Duodenal mucosa (tissue), 2 donors: ENCODE measurements at regions not wholly inside any gene's neighbourhood (a gene's known extent, or its start where the extent isn't known, plus 50 kb on each side); places are given as distances from the start of the nearest gene placed in this dataset.
"Not testable (repeated sequence)": the region's sequence is repeated elsewhere in the genome, so short reads cannot be mapped to it uniquely, and the experiment has no call there.

Experiments
- H3K27ac ChIP-seq: one replicate; pipeline ENCODE4 v1.7.0; 2013; ENCODE audit warnings: low read depth, low read length
- H3K27me3 ChIP-seq, 2 donors: one replicate each; pipeline ENCODE4 v1.7.0; 2013; ENCODE audit warnings: low read length in 2 of 2, control low read depth in 1 of 2; ENCODE audit not compliant: insufficient read depth in 2 of 2, control insufficient read depth in 1 of 2
- H3K36me3 ChIP-seq, 2 donors: one replicate each; pipeline ENCODE4 v1.7.0; 2013; ENCODE audit warnings: low read length in 2 of 2, control low read depth in 1 of 2; ENCODE audit not compliant: insufficient read depth in 2 of 2, control insufficient read depth in 1 of 2
- H3K4me1 ChIP-seq, 2 donors: one replicate each; pipeline ENCODE4 v1.7.0; 2013; ENCODE audit warnings: low read length in 2 of 2, control low read depth in 1 of 2; ENCODE audit not compliant: insufficient read depth in 2 of 2, control insufficient read depth in 1 of 2
- H3K4me3 ChIP-seq, 2 donors: one replicate each; pipeline ENCODE4 v1.7.0; 2013; ENCODE audit warnings: low read length in 2 of 2, low read depth in 1 of 2
- H3K9ac ChIP-seq, 2 donors: one replicate each; pipeline ENCODE4 v1.7.0; 2013; ENCODE audit warnings: low read length in 2 of 2, low read depth in 1 of 2
- H3K9me3 ChIP-seq, 2 donors: one replicate each; pipeline ENCODE4 v1.7.0; 2013; ENCODE audit warnings: low read length in 2 of 2, control low read depth in 1 of 2; ENCODE audit not compliant: control insufficient read depth in 1 of 2

DNA sequence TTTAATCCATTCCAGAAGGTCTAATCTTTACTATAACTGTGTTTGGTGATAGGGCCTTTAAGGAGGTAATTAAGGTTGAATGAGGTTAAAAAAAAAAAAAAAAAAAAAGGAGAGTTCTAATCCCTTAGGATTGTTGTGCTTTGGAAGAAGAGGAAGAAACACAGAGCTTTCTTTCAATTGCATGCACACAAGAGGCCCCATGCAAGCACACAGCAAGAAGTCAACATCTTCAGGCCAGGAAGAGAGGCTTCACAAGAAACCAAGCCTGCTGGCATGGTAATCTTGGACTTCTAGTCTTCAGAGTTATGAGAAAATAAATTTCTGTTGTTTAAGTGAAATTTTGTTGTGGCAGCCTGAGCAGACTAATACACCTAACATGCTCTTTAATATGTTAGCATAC is 118.6 kb downstream of the NAA11 start:
- H3K4me1 ChIP-seq, result no peaks in the 10 kb centered on the region
- no peak overlapping the region for H3K27ac ChIP-seq
- H3K9ac ChIP-seq, result no peak overlapping the region

DNA sequence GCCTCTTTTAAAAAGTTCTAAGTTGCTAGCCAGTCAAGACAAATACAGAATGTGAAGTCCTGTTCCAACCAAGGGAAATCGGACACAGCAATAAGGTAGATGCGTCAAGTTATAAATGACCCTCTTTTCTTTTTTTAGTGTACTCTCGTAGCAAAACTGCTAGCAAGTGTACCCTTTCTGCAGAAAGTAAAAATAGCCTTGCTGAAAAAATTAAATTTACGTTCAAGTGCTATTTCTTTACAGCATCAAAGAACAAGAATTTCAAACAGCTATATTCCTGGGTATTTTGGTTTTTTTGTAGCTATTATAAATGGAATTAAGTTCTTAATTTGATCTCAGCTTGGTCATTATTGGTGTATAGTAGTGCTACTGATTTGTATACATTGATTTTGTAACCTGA is 119.2 kb downstream of the NAA11 start:
- H3K4me3 ChIP-seq, result no peak overlapping the region
- H3K27ac ChIP-seq, result no peak overlapping the region
- no peaks in the 10 kb centered on the region for H3K27me3 ChIP-seq
- H3K9me3 ChIP-seq, result peaks cover 0 to 4% of the 10 kb centered on the region in 2 donors
- H3K36me3 ChIP-seq, result no peaks in the 10 kb centered on the region
- H3K9ac ChIP-seq, result no peak overlapping the region
- H3K4me1 ChIP-seq, result no peaks in the 10 kb centered on the region

More for the DNA sequence above, 118.6 kb downstream of the NAA11 start:
- Histone ChIP-seq H3K27me3 (no peaks in the 10 kb centered on the region), H3K36me3 (no peaks in the 10 kb centered on the region), H3K4me3 (no peak overlapping the region), H3K9me3 (peaks cover 0 to 4% of the 10 kb centered on the region in 2 donors)

DNA sequence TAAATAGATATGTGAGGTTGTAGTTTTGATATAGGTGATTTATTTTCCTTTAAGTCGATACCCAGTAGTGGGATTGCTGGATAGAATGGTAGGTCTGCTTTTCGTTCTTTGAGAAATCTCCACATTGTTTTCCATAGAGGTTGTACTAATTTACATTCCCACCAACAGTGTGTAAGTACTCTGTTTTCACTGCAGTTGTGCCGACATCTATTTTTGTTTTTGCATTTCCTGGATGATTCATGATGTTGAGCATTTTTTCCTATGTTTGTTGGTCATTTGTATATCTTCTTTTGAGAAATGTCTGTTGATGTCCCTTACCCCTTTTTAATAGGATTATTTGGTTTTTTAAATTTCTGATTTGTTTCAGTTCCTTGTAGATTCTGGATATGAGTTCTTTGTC is 120.7 kb downstream of the NAA11 start:
- no peaks in the 10 kb centered on the region for H3K27me3 ChIP-seq
- H3K36me3 ChIP-seq, result no peaks in the 10 kb centered on the region
- peaks cover 0 to 4% of the 10 kb centered on the region in 2 donors for H3K9me3 ChIP-seq
- H3K9ac ChIP-seq, result no peak overlapping the region
- H3K4me1 ChIP-seq, result no peaks in the 10 kb centered on the region
- H3K27ac ChIP-seq, result no peak overlapping the region
- no peak overlapping the region for H3K4me3 ChIP-seq

DNA sequence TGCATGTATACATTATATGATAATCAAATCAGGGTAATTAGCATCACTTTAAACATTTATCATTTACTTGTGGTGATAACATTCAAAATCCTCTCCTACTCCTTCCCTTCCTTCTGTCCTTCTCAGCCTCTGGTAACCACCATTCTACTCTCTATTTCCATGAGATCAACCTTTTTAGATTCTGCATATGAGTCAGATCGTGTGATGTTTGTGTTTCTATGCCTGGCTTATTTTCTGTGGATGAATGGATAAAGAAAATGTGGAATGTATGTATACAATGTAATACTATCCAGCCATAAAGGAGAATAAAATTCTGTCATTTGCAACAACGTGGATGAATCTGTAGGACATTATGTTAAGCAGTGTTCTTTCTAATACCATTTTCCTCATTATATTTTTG is 123.9 kb downstream of the NAA11 start:
- no peak overlapping the region for H3K27ac ChIP-seq
- H3K4me1 ChIP-seq, result no peaks in the 10 kb centered on the region
- no peaks in the 10 kb centered on the region for H3K36me3 ChIP-seq
- no peak overlapping the region for H3K9ac ChIP-seq
- no peak overlapping the region for H3K4me3 ChIP-seq
- H3K27me3 ChIP-seq, result no peaks in the 10 kb centered on the region
- H3K9me3 ChIP-seq, result peaks cover 0 to 4% of the 10 kb centered on the region in 2 donors

DNA sequence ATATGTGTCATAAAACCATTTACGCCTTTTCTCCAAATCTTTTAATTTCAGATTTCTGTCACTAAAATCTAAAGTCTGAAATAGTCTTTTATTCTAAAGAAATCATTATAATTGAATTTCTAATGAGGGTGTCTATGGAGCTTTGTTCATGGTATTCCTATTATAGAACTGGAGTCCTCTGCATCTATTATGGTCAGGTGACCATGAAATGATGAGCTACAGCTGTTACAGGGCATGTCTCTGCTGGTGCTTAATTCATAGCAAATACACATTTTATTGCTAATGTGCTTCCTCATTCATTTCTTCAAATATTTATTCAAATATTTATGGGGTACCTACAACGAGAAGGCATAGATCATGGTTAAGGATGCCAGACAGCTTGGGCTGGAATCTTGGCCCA is 126.1 kb downstream of the NAA11 start:
- H3K9ac ChIP-seq, result no peak overlapping the region
- H3K36me3 ChIP-seq, result no peaks in the 10 kb centered on the region
- H3K9me3 ChIP-seq, result no peaks in the 10 kb centered on the region
- no peak overlapping the region for H3K4me3 ChIP-seq
- H3K4me1 ChIP-seq, result no peaks in the 10 kb centered on the region
- no peaks in the 10 kb centered on the region for H3K27me3 ChIP-seq
- H3K27ac ChIP-seq, result no peak overlapping the region

DNA sequence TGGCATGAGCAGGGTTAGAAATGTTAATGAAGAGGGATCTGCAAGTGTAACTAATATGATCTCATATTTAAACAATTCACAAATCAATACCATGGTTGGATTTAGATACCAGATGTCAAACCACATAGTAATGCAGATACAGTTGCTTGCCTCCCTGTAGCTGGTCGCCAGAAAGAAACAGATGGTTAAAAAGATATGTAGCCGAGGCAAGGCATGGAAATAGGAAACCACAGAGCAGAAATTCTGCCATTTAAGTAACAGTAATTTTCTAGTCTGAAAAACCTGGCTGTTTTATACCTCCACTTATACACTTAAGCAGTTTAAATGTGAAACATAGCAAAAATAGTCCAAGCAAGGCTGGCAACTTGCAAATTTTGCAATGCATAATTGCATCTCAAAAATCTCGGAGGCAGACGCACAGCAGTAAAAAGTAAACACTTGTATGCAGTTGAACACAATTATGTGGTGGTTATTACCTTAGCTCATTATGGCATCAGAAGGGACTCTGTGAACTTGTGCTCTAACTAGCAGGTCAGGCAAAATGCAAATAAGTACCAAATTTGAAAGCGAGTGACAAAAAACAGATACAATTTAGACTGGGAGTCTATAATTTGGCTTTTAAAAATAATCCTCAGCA is 126.8 kb downstream of the NAA11 start:
- Histone ChIP-seq H3K4me3 (no peak overlapping the region), H3K27me3 (no peaks in the 10 kb centered on the region), H3K4me1 (no peaks in the 10 kb centered on the region), H3K9me3 (no peaks in the 10 kb centered on the region), H3K27ac (no peak overlapping the region), H3K9ac (no peak overlapping the region), H3K36me3 (no peaks in the 10 kb centered on the region)

DNA sequence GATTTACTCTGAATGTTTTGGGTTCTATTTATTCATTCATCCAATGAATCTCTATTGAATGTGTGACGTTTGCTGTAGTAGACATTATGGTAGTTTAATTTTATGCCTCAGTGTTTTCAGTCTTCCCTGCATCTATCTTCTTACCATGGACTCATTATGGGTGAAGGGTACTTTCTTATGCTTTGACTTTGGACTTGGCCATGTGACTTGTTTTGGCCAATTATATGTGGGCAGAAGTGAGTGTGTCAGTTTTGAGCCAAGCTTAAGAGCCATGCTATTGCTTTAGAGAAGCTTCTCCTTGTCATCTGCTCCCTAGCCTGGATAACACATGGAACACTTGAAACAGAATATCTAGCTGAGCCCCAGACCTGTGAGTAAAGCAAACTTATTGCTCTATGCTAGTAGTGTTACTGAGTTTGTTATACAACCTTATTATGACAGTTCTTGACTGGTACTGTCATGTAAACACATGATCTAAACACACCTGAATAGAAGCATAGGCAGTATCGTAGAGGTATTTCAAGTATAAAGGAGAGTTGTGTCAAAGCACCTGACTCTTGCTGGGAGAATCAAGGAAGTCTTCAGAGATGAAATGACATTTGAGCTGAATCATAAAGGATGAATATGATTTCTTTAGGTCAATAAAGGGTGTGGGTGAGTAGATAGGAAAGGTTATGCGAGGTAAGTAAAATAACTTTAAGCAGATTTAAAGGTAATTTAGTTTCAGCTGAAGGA is 128.4 kb downstream of the NAA11 start:
- Histone ChIP-seq H3K4me1 (no peaks in the 10 kb centered on the region), H3K27ac (no peak overlapping the region)

DNA sequence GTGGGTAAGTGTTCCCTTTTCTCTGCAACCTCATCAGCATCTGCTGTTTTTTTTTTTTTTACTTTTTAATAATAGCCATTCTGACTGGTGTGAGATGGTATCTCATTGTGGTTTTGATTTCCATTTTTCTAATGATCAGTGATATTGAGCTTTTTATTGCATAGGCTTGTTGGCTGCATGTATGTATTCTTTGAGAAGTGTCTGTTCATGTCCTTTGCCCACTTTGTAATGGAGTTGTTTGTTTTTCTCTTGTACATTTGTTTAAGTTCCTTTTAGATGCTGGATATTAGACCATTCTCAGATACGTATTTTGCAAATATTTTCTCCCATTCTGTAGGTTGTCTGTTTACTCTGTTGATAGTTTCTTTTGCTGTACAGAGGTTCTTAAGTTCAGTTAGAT is 134.6 kb downstream of the NAA11 start:
- H3K9ac ChIP-seq, H3K4me3 ChIP-seq, H3K27ac ChIP-seq, H3K36me3 ChIP-seq, H3K4me1 ChIP-seq, H3K9me3 ChIP-seq, H3K27me3 ChIP-seq: not testable (repeated sequence)

More for the DNA sequence above, 128.4 kb downstream of the NAA11 start:
- Histone ChIP-seq H3K9me3 (no peaks in the 10 kb centered on the region), H3K9ac (no peak overlapping the region), H3K4me3 (no peak overlapping the region), H3K27me3 (no peaks in the 10 kb centered on the region), H3K36me3 (no peaks in the 10 kb centered on the region)

DNA sequence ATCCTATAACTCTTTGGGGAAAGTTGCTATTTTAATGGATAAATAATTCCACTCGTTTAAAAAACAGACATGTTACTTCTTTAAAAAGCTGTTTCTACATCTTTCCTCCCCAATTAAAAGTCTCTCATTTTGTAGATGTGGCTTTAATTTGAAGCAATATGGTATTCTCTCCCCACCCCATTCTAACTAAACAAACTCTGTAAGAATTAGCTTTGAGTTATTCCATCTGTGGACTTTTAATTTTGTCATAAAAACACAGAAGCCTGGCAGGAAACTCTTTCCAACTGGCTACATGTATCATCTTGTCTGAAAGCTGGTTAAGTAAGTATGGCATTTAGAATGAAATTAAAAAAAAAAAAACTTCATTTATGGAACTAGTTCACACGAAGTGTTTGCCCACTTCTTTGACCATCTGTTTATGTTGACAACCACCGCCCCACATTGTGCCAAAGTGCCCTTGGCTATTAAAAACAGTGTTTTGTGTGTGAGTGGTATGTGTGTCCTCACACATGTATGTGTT is 140.3 kb downstream of the NAA11 start:
- Histone ChIP-seq H3K36me3 (no peaks in the 10 kb centered on the region), H3K27ac (no peak overlapping the region), H3K9me3 (no peaks in the 10 kb centered on the region), H3K27me3 (no peaks in the 10 kb centered on the region), H3K4me3 (no peak overlapping the region), H3K4me1 (no peaks in the 10 kb centered on the region), H3K9ac (no peak overlapping the region)

DNA sequence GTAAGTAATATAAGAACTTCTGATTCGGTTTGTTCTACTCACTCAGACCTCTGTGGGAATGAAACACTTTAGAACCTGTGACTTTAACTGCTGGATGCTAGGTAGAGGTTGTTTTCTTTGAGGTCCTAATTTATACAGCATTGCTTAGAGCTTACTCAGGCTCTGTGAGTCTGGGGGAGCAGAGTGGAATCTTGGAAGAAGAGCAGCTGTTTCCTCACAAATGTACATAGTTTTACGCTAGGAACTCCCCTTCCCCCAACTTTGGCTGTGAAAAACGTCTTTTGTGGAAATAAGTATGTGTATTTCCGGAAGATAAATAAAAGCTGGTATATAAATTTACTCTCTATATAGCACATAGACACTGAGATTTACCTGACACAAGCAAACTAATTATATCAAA is 141.4 kb downstream of the NAA11 start:
- no peaks in the 10 kb centered on the region for H3K4me1 ChIP-seq
- H3K27me3 ChIP-seq, result no peaks in the 10 kb centered on the region
- no peak overlapping the region for H3K9ac ChIP-seq
- no peak overlapping the region for H3K27ac ChIP-seq
- no peaks in the 10 kb centered on the region for H3K36me3 ChIP-seq
- no peaks in the 10 kb centered on the region for H3K9me3 ChIP-seq
- H3K4me3 ChIP-seq, result no peak overlapping the region
